ENCODE measurements at regions not wholly inside any gene's neighbourhood (a gene's known extent, or its start where the extent isn't known, plus 50 kb on each side); places are given as distances from the start of the nearest gene placed in this dataset.

DNA sequence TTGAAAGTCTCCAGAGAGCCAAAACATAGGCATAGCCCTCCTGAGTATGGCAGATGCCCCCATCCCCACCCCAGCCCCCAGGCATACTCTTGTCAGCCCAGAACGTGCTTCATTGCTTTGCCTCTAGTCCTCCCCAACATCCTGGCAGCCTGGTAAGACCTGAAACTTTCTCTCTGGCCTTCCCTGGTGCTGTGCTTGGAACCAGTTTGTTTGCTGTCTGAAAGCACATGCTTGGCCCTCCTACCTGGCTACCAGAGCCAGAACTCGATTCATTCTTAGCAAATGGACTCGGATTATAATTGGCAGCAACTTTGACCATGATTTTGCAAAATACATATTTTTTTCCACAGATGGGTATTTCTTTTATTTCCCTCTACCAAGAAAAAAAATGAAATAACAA, 248.1 kb downstream of the USP46 start:
- Histone ChIP-seq H3K27me3 (ENCODE audit: insufficient read depth, poor library complexity, severe bottlenecking) (no peaks in the 10 kb centered on the region), H3K4me3 (replicated peaks; ENCODE audit: insufficient read depth, low read length) (no peak overlapping the region), H3K27ac (replicated peaks) (no peak overlapping the region)
- no peak for DNase-seq (ENCODE audit: low read depth in 1 of 2, low spot score in 1 of 2)
- TF ChIP-seq GABPA (IDR thresholded peaks at IDR 0.05; ENCODE audit: low read depth) (no peak), SPI1 (IDR thresholded peaks at IDR 0.05; ENCODE audit: borderline replicate concordance, low read depth) (no peak), POLR2AphosphoS5 (IDR thresholded peaks at IDR 0.05; ENCODE audit: low read depth) (no peak)
- TF ChIP-seq, protein P1, sequence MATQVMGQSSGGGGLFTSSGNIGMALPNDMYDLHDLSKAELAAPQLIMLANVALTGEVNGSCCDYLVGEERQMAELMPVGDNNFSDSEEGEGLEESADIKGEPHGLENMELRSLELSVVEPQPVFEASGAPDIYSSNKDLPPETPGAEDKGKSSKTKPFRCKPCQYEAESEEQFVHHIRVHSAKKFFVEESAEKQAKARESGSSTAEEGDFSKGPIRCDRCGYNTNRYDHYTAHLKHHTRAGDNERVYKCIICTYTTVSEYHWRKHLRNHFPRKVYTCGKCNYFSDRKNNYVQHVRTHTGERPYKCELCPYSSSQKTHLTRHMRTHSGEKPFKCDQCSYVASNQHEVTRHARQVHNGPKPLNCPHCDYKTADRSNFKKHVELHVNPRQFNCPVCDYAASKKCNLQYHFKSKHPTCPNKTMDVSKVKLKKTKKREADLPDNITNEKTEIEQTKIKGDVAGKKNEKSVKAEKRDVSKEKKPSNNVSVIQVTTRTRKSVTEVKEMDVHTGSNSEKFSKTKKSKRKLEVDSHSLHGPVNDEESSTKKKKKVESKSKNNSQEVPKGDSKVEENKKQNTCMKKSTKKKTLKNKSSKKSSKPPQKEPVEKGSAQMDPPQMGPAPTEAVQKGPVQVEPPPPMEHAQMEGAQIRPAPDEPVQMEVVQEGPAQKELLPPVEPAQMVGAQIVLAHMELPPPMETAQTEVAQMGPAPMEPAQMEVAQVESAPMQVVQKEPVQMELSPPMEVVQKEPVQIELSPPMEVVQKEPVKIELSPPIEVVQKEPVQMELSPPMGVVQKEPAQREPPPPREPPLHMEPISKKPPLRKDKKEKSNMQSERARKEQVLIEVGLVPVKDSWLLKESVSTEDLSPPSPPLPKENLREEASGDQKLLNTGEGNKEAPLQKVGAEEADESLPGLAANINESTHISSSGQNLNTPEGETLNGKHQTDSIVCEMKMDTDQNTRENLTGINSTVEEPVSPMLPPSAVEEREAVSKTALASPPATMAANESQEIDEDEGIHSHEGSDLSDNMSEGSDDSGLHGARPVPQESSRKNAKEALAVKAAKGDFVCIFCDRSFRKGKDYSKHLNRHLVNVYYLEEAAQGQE (IDR thresholded peaks at IDR 0.05; ENCODE audit: insufficient replicate concordance, low read depth) = no peak
- TF ChIP-seq, protein P2, sequence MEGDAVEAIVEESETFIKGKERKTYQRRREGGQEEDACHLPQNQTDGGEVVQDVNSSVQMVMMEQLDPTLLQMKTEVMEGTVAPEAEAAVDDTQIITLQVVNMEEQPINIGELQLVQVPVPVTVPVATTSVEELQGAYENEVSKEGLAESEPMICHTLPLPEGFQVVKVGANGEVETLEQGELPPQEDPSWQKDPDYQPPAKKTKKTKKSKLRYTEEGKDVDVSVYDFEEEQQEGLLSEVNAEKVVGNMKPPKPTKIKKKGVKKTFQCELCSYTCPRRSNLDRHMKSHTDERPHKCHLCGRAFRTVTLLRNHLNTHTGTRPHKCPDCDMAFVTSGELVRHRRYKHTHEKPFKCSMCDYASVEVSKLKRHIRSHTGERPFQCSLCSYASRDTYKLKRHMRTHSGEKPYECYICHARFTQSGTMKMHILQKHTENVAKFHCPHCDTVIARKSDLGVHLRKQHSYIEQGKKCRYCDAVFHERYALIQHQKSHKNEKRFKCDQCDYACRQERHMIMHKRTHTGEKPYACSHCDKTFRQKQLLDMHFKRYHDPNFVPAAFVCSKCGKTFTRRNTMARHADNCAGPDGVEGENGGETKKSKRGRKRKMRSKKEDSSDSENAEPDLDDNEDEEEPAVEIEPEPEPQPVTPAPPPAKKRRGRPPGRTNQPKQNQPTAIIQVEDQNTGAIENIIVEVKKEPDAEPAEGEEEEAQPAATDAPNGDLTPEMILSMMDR (IDR thresholded peaks at IDR 0.05; ENCODE audit: insufficient read depth, low read length) = no peak

DNA sequence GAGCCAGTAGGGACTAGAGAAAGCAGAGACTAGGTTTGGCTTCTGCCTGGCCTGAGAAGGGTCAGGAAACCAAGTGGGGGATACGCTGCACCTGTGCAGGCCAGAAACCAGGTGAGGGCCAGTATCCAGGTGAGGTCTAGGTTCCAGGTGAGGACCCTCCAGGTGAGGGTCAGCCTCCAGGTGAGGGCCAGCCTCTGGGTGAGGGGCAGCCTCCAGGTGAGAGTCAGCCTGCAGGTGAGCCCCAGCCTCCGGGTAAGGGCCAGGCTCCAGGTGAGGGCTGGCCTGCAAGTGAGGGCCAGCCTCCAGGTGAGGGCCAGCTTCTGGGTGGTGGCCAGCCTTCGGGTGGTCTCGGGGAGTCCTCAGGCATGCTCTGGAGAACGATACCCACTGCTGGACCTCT, 238.8 kb downstream of the USP46 start:
- TF ChIP-seq GABPA (IDR thresholded peaks at IDR 0.05; ENCODE audit: low read depth) (no peak), SPI1 (IDR thresholded peaks at IDR 0.05; ENCODE audit: borderline replicate concordance, low read depth) (no peak), POLR2AphosphoS5 (IDR thresholded peaks at IDR 0.05; ENCODE audit: low read depth) (no peak)
- TF ChIP-seq, protein P1 (IDR thresholded peaks at IDR 0.05; ENCODE audit: insufficient replicate concordance, low read depth) = no peak
- TF ChIP-seq, protein P2 (IDR thresholded peaks at IDR 0.05; ENCODE audit: insufficient read depth, low read length) = no peak
- no peak for DNase-seq (ENCODE audit: low read depth in 1 of 2, low spot score in 1 of 2)
- no peak overlapping the region for H3K27ac ChIP-seq (replicated peaks)
- H3K27me3 ChIP-seq (ENCODE audit: insufficient read depth, poor library complexity, severe bottlenecking) = peaks cover 3% of the 10 kb centered on the region
- no peak overlapping the region for H3K4me3 ChIP-seq (replicated peaks; ENCODE audit: insufficient read depth, low read length)

DNA sequence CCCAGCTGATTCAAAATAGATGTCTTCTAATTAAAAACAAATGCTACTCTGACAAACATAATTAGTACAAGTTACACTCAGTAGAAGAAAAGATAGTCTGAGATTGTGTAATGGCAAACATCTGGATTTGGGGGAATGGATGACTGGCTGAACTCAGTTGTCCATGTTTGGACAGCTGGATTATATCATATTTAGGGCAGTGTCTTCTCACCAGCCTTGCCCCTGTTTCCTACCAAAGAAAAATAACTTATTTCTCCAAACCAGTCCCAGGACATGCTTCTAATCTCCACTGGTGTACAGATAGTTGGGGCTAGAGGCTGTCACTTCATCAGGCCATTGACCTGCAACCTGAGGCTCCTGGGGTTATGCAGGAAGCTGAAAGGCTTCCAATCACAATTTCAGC, 237.3 kb downstream of the USP46 start:
- H3K27ac ChIP-seq (replicated peaks) = no peak overlapping the region
- no peak overlapping the region for H3K4me3 ChIP-seq (replicated peaks; ENCODE audit: insufficient read depth, low read length)
- TF ChIP-seq, protein P2 (IDR thresholded peaks at IDR 0.05; ENCODE audit: insufficient read depth, low read length) = no peak
- no peak for TF ChIP-seq GABPA (IDR thresholded peaks at IDR 0.05; ENCODE audit: low read depth)
- no peak for TF ChIP-seq SPI1 (IDR thresholded peaks at IDR 0.05; ENCODE audit: borderline replicate concordance, low read depth)
- TF ChIP-seq, protein P1 (IDR thresholded peaks at IDR 0.05; ENCODE audit: insufficient replicate concordance, low read depth) = no peak
- DNase-seq (ENCODE audit: low read depth in 1 of 2, low spot score in 1 of 2) = no peak
- H3K27me3 ChIP-seq (ENCODE audit: insufficient read depth, poor library complexity, severe bottlenecking) = peaks cover 3% of the 10 kb centered on the region
